HL-60/S4 treated with phorbol 12-myristate 13-acetate at 8.2 ng/mL for 4 days and 3 days (cell line): ENCODE measurements at regions not wholly inside any gene's neighbourhood (a gene's known extent, or its start where the extent isn't known, plus 50 kb on each side); places are given as distances from the start of the nearest gene placed in this dataset.

Experiments
- in situ Hi-C: fragments of 300-500 bp; cut with MboI; formaldehyde crosslinking; loops from 2 replicates; pipeline ENCODE4 v1.15.0; 2022; ENCODE audit warnings: low sequenced_read_pairs

DNA sequence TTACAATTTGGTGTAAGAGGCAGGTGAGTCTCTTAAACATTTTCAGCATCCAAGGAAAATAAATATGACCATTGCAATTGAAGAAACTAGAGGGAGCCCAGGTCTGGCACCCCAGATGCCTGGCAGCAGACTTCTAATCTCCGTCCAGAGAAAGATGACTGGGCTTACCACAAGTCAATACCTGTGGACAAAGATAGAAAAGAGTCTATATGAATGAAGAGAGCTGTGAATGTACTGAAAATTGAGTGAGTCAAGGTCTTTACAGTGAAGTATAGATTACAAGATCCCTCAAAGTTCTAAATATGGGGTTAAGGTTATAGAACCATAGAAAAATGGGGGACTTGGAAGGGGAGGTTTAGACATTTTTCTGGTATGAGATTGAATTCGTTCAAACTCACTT, 827.4 kb upstream of the NR2F2 start:
- in situ Hi-C loops: no loop called here

DNA sequence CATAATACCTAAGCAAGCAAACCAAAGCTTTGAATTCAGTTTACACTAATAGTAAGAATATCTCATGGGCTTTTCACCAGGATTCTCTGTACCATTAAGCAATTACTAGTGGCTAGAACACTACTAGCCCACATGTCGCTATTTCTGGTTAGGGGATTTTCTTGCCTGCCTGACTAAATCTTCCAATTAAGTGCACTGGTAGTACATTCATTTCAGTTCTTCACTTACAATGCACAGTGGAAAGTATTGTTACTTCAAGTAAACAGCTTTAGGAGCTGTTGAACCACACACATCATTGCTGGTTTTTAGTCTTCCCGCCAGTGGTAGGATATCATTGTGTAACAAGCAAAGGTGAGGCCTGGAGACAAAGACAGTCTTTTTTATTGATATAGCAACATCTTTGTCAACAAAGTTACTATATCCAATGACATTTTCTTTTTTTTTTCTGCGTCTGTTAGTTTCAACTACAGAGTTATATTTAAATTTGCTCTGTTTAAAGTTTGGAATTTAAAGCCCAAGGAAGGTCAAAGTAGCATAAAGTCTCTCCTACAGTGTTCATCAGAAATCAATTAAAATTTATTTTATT, 826.8 kb upstream of the NR2F2 start:
- in situ Hi-C loops: no loop called here

DNA sequence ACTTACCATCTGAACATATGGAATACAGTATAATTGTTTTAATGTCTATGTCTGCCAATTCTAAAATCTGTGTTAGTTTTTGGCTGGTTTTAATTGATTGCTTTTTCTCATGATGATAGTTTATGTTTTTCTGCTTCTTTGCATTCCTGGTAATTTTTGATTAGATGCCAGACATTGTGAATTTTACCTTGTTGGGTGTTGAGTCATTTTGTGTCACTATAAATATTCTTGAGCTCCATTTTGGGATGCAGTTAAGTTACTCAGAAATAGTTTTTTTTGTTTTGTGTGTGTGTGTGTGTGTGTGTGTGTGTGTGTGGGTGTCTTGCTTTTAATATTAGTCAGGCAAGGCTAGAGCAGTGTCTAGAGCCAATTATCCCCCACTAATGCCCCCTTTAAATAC, 818.8 kb upstream of the NR2F2 start:
- in situ Hi-C loops: no loop called here

DNA sequence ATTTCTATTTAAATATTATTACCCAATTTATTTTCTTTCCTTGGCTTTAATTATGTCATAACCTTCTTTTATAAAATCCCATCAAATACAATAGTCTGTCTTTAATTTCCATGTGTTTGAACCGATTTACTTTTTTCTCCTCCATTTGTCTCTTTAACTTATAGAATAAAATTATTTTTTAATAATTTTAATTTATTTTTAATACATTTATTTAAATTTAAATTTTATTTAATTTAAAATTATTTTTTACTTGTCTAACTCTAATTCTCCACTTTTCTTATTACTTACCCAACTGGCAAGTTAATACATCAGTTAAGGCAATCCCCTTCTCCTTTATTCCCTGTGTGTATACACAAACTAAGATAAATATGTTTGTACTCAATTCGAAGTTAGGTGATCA, 817.6 kb upstream of the NR2F2 start:
- in situ Hi-C loops: no loop called here

DNA sequence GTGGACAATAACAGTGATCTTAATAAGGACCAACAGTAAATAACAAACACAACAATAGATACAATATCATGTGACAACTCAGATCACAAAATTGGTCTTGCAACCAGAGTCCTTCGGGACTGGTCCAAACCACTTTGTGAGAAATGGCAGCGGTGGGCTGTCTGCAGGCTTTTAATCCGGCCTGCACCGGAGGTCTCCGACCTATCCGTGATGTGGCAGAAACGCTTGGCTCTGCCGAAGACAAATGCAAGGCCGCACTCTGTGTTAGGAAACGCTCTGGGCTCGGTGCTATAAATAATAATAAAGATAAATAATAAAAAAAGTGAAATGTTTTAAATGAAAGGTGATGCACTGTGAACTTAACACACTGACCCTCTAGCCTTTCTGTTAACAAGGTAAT, 810.6 kb upstream of the NR2F2 start:
- in situ Hi-C loops: no loop called here

DNA sequence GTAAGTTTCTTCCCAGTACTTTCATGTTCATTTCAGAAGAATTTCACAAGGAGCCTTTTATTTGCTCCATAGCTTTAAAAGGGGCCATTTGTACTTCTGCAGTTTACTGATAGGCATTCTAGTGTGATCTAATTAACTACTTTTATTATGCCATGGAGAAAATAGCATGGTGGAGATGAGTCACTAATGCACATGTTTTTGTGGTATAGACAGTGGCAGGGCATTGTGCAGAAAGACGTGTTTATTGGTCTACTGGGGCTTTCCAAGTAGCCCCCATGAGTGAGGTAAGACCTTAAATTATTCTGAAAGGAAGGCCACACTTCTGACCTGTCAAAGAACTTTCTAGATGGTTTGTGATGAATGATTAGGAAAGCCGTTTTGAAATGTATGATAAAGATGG, 810.0 kb upstream of the NR2F2 start:
- in situ Hi-C loops: no loop called here

DNA sequence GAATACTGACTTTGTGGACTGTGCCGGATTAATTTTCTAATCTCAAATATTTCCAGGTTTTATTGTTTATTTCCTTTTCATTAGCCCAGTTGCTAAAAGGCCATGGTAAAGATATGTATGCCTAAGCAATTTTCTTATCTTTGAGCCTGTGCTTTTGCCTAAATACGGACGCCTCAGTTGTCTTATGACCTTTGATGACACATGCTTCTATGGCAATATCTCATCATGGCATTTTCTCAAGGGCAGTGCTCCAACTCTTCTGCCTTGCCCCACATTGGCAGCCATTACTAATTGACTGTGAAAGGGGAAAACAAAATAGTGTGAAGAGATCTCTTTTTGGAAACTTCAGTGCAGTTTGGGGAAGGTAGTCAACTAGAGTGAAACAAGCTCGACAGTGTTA, 809.6 kb upstream of the NR2F2 start:
- in situ Hi-C loops: no loop called here

DNA sequence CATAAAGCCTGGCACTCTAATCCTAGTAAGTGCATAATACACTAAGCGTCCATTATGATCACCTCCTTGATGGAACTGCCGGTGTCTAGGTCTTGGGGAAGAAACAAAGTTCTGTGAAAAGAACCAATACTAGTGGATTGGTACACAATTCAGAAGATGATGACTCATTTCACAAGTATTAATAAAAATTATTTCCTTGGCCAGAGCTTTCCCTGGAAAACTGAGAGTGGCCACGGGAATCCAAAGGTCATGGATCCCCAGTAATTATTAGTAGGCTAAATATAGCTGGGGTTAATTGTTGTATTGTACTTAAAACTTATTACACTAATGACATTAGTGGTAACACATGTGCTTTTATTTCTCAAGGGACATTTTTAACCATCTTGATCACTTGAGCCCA, 808.0 kb upstream of the NR2F2 start:
- in situ Hi-C loops: no loop called here

DNA sequence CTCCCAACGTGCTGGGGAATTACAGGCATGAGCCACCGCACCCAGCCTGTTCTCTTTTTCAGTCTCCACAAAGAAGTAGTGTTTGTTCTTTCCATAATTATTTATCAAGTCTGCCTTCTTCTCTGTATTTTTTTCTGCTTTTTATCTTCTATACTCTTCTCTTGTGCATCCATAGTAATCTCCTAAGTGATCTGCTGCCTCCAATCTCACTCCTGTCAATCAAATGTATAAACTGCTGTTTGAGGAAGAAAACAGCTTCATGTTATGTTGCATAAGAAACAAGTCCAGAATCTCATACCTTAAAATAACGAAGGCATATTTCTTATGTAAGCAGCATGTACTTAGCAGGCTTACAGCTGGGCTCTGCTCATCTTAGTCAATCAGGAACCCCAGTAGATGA, 801.6 kb upstream of the NR2F2 start:
- in situ Hi-C loops: no loop called here

DNA sequence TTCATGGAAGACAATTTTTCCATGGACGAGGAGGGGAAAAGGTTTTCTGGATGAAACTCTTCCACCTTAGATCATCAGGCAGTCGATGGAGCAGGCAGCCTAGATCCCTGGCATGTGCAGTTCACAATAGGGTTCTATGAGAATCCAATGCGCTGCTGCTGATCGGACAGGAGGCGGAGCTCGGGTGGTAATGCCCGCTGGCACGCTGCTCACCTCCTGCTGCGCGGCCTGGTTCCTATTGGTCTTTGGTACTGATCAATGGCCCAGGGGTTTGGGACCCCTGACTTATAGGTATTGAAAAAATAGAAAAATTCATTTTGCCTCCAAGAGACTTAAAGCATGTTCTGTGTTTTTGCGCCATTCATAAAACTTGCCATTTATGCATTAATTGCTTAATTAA, 793.9 kb upstream of the NR2F2 start:
- in situ Hi-C loops: no loop called here

DNA sequence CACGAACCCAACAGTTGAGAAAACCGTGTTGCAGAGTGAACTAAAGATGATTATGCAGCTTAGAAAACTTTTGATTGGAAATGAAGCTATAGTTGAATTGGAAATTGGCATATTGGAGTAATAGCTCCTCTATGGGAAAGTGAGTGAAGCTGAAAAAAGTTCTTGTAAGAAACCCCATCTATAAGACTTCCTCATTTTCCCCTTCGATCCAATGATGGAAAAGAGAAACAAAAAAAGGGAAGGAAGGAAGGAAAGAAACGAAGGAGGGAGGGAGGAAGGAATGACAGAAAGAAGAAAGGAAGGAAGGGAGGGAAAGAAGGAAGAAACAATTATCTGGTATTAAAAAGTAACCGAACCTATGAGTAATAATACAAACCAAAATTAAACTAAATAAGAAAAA, 791.8 kb upstream of the NR2F2 start:
- in situ Hi-C loops: no loop called here

DNA sequence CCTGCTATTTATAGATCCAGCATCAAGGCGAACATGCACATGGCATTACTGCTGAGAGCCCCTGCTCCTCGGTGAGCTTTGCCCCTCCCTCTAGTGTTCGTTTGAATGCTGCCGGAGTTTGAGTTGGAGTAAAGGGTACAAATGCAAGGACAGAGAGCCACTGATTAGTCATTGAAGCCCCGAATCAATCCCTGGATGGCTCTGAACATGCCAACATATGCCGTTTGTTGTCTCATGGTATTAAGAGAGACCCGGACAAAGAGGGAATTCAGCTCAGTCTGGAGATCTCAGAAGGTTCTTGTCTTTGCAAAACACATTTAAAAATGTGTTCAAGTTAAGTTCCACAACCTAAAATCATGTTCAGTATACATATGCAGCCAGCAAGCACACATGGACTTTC, 789.2 kb upstream of the NR2F2 start:
- in situ Hi-C loops: no loop called here

DNA sequence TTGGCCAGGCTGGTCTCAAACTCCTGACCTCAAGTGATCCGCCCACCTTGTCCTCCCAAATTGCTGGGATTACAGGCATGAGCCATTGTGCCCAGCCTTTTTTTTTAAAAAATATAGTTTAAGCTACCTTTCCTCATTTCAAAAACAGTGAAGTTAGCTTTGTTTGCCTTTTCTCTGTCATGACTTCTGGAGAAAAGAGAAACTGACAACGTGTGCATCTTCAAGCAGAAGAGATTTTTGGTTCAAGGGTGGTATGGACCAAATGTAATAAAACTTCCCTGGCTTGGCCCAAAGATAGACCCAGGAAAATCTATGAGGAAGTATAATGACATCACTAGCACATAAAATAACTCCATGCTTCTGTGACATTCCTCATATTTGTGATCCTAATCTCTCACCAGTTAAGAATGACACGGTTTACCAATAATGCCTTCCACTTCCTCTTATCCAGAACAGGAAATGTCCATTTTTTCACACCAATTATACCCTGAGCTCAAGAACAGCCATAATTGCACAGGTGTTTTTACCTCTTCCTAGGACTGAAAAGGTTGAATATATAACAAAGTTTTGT, 781.2 kb upstream of the NR2F2 start:
- in situ Hi-C loops: no loop called here

DNA sequence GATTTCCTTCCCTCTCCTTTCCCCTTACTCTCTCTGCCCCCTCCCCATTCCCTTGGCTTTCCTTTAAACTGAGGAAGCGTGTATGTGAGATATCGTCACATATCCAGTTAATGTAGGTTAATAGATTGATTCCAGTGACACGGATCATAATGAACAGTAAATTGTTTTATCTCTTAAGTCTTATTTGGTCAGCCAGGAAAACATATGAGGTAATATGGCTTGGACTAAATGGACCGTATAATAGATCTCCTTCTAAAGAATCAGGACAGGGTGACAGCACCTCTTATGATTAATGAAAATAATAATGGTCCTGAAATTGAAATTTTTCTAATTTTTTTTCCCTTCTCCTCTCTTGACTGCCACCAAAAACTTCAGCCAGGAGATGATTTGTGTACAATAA, 779.8 kb upstream of the NR2F2 start:
- in situ Hi-C loops: no loop called here

DNA sequence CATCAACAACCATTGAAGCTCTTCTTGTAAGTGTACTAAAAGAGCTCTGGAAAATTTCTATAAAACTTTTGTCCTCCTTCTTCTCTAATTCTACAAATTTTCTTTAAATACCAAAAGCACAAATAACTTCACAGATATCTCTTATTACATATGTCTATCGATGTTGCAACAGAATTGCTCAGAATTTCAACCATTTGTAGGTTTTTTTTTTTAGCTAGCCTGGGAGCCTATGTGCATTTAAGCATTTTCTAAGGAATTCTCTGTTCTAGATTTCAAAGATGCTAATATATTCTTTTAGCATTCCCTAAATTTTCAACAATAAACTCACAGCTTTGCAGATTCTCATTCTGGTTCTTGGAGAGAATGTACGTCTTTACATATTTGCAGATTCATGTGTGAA, 774.3 kb upstream of the NR2F2 start:
- in situ Hi-C loops: no loop called here

DNA sequence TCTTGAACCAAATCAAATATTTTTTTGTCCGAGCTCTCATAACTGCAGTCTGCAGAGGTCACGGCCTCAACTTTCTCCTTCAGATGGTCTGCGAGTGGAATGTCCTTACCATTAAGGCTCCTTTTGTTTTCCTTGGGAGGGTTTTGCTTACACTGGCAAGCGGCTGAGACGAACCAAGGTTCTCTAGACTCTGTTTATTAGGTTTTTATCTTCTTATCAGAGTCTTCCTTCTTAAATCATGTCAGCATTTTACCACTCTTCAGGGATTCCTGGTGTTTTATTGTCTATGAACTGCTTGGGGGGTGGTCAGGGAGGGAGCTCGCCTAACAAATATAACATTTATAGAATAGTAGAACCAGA, 773.7 kb upstream of the NR2F2 start:
- in situ Hi-C loops: no loop called here

DNA sequence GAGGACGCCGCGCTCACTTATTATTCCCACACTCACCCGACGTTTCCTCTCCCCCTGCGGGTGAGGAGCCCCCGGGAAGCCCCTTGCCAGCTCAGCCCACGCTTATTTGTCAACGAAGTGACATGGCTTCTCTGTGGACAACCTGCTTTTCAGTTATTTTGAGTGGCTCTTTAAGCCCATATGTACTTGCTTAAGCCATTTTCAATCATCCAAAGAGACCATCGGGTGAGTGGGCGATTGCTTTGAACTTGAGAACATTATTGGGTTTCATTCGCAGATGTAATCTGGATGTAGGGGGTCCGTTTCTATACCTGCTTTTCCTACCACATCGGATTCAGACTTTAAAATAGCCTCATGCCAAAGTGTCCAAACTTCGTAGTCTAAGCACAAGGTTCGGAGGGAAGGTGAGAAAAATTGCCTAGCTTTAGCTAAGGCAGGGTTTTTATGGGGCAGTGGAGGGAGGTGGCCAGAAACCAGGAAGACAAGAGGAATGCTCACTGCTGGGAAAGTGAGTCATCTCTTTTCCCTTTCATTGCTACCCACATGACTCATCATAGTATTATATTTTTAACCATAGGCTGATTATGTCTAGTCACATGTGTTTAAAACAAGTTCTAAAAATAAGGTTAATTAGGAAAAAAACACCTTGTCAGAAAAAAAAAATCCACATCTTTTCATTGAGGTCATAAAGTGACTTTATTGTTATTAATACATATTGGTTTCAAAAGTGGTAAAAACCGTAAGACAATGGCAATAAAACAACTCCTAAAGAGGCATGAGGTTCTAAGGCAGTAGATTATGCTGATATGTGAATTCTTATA, 773.1 kb upstream of the NR2F2 start:
- in situ Hi-C loops: no loop called here

DNA sequence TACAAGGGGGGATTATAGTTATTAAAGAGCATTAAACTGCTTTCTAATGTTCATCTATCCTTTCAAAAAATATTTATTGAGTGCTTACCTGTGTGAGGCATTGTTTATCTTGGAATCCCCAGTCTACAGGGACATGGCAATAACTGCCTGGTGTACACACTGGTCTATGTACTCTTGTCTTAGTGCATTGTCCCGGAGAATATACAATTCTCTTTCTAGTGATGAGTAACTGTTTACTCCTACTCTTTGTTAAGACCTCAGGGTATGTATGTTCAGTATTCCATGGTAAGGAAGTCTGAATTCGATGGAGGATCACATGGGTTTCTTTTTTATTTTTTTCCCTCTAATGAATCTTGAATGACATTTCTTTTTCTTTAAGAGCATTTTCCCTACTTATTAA, 772.4 kb upstream of the NR2F2 start:
- in situ Hi-C loops: no loop called here

DNA sequence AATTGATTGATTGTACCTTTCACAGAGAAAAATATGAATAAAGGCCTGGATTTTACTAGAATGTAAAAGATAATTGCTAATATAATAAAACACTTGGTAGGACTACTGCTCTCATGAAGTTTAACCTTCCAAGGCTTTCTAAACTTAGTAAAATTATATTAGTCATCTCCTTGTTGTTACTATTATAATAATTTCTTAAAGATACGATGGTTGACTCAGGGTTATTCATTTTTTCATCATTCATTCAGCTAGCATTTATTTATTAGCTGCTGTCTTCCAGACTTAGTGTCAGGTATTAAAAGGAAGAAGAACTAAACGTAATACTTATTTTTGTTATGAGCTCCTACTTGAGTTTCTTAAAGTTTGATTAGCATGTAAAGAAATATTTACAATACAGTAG, 771.6 kb upstream of the NR2F2 start:
- in situ Hi-C loops: no loop called here

DNA sequence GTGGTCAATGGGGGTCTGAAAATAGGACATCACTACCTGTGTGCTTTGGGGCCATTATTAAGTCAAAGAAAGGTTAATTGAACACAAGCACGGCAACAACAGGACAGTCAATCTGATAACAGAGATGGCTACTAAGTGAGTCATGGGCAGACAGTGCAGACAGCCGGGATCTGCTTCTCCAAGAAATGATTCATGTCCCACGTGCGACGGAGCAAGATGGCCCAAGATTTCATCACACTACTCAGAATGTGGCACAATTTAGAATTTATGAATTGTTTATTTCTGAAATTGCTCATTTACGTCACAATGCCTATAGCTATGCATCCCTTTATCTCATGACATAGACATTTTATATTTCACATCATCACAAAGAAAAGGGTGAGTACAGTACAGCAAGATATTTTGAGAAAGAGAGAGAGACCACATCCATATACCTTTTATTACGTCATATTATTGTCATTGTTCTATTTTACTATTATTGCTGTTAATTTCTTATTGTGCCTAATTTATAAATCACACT, 770.6 kb upstream of the NR2F2 start:
- in situ Hi-C loops: no loop called here

DNA sequence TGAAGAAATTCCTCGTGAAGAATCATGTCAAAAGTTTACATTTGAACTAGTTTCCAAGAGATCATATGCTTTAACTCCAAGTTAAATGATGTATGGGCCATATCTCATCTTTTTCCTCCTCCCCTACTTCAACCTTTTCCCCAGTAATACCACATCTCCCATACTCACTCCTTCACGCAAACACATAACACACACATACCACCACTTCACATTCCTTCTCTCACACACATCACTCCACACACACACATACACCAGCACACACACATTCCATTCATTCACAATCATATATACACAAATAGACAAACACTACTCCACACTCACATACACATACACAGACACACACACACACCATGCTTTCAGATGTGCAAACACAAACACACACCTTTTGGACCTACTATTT, 769.0 kb upstream of the NR2F2 start:
- in situ Hi-C loops: no loop called here

DNA sequence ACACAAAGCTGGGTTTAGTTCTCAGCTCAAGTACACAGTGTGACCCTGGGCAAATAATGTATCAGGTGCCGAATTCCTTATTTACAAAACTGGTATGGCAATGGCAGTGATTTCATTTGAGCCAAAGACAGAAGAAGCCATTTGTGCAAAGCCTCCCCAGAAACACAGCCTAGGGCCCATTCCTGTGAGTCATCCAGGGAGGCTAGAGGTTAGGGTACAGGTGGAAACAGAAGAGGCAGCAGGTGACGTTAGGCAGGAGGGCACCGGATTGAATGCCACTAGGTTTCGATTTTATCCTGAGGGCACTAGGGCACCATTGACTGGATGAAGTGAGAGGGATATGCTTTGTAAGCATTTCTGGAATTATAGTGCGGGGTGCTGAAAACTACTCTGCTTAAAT, 766.9 kb upstream of the NR2F2 start:
- in situ Hi-C loops: no loop called here
